ENCODE measurements at regions not wholly inside any gene's neighbourhood (a gene's known extent, or its start where the extent isn't known, plus 50 kb on each side); places are given as distances from the start of the nearest gene placed in this dataset.

DNA sequence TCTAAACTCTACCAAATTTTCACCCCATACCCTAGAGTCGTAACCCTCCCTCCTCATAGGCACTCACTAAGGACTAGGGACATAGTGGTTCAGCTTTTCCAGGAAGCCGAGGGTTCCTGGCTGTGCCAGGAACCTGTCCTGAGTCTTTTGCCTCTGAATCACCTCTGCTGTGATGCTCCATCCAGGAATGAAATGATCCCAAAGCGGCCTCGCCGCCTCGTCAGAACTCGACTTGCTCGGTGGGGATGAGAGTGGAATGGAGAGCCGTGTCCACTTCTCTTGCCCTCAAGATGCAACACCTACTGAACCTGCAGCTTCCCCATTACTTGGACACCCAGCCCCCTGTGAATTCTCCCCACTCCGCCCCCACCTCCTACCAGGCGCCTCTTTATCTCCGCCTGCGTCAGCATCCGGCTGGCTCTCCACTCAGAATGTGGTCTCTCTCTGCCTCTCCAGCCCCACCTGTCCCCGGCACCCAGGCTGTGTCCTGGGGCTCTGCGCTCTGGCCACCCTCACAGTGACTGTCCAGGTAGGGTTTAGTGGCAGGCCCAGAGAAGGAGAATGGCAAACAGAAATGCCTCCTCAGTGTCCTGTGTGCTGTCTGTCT lies 366.1 kb upstream of the ZNF32 start:
- TF ChIP-seq CTCF (IDR thresholded peaks at IDR 0.05; ENCODE audit: unreplicated experiment): no peak
- CTCF ChIA-PET: no interaction called here
- Mint-ChIP-seq H3K36me3 (ENCODE audit: insufficient read depth, unreplicated experiment) (no peaks in the 10 kb centered on the region), H3K4me1 (ENCODE audit: low read depth, unreplicated experiment) (no peaks in the 10 kb centered on the region), H3K9me3 (ENCODE audit: low read depth, unreplicated experiment) (peaks cover 2% of the 10 kb centered on the region), H3K27ac (ENCODE audit: unreplicated experiment) (no peak overlapping the region), H3K27me3 (ENCODE audit: unreplicated experiment) (no peaks in the 10 kb centered on the region), H3K4me3 (ENCODE audit: low read depth, unreplicated experiment) (no peak overlapping the region)
- intact Hi-C loops (cut with micrococcal nuclease; ENCODE audit: unreplicated experiment): no loop called here
- DNase-seq: no peak
- BruUV-seq (replicated peaks): no TSS peak

GRCh38 chr10:44013981-44014380 lies 365.3 kb upstream of the ZNF32 start:
- Mint-ChIP-seq H3K9me3 (ENCODE audit: low read depth, unreplicated experiment) (peaks cover 2% of the 10 kb centered on the region), H3K27me3 (ENCODE audit: unreplicated experiment) (no peaks in the 10 kb centered on the region), H3K4me3 (ENCODE audit: low read depth, unreplicated experiment) (no peak overlapping the region), H3K27ac (ENCODE audit: unreplicated experiment) (no peak overlapping the region), H3K4me1 (ENCODE audit: low read depth, unreplicated experiment) (no peaks in the 10 kb centered on the region), H3K36me3 (ENCODE audit: insufficient read depth, unreplicated experiment) (no peaks in the 10 kb centered on the region)
- no peak for DNase-seq
- intact Hi-C loops (cut with micrococcal nuclease; ENCODE audit: unreplicated experiment): no loop called here
- TF ChIP-seq CTCF (IDR thresholded peaks at IDR 0.05; ENCODE audit: unreplicated experiment): no peak
- BruUV-seq (replicated peaks): no TSS peak
- CTCF ChIA-PET: interaction anchor here (0.6 kb wide), 1 partner anchor 879 kb away, joined by 6 read pairs; no protein-coding TSS in a partner anchor

DNA sequence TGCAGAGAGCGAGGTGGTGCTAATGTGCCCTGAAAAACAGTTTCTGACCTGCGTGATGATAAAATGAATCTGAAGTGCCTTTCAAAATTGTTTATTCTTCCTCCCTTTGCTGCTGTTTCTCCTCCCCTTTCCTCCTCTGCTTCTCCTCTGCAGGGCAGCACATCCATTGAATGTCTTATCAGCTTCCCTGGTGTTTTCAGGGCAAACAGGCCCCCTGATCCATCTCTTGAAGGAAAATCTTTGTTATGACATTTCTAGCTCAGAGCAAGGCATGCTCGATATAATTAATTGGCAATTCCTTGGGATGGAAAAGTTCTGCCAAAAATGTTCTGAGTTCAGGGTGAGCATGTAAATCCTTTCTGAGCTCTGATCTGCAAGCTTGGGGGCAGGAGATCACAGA lies 364.2 kb upstream of the ZNF32 start:
- H3K27ac Mint-ChIP-seq (ENCODE audit: unreplicated experiment): no peak overlapping the region
- CTCF ChIA-PET: no interaction called here
- no peak overlapping the region for H3K4me3 Mint-ChIP-seq (ENCODE audit: low read depth, unreplicated experiment)
- intact Hi-C loops (cut with micrococcal nuclease; ENCODE audit: unreplicated experiment): no loop called here
- H3K9me3 Mint-ChIP-seq (ENCODE audit: low read depth, unreplicated experiment): peaks cover 4% of the 10 kb centered on the region
- no peak for DNase-seq
- no peaks in the 10 kb centered on the region for H3K27me3 Mint-ChIP-seq (ENCODE audit: unreplicated experiment)
- TF ChIP-seq CTCF (IDR thresholded peaks at IDR 0.05; ENCODE audit: unreplicated experiment): no peak
- BruUV-seq (replicated peaks): no TSS peak
- no peaks in the 10 kb centered on the region for H3K4me1 Mint-ChIP-seq (ENCODE audit: low read depth, unreplicated experiment)
- no peaks in the 10 kb centered on the region for H3K36me3 Mint-ChIP-seq (ENCODE audit: insufficient read depth, unreplicated experiment)

GRCh38 chr10:44011603-44011981 lies 362.9 kb upstream of the ZNF32 start:
- no peak for TF ChIP-seq CTCF (IDR thresholded peaks at IDR 0.05; ENCODE audit: unreplicated experiment)
- no peak overlapping the region for H3K27ac Mint-ChIP-seq (ENCODE audit: unreplicated experiment)
- no peak for DNase-seq
- CTCF ChIA-PET: no interaction called here
- BruUV-seq (replicated peaks): no TSS peak
- H3K27me3 Mint-ChIP-seq (ENCODE audit: unreplicated experiment): no peaks in the 10 kb centered on the region
- H3K9me3 Mint-ChIP-seq (ENCODE audit: low read depth, unreplicated experiment): peaks cover 12% of the 10 kb centered on the region
- H3K4me1 Mint-ChIP-seq (ENCODE audit: low read depth, unreplicated experiment): no peaks in the 10 kb centered on the region
- H3K4me3 Mint-ChIP-seq (ENCODE audit: low read depth, unreplicated experiment): no peak overlapping the region
- intact Hi-C loops (cut with micrococcal nuclease; ENCODE audit: unreplicated experiment): no loop called here
- H3K36me3 Mint-ChIP-seq (ENCODE audit: insufficient read depth, unreplicated experiment): no peaks in the 10 kb centered on the region

All from Calu3 (cell line).